Inflammatory macrophage (primary cell): ENCODE measurements at regions not wholly inside any gene's neighbourhood (a gene's known extent, or its start where the extent isn't known, plus 50 kb on each side); places are given as distances from the start of the nearest gene placed in this dataset.

Experiments used
- DNase-seq, 2 donors: peaks; one replicate each; pipeline ENCODE4 v3.0.0-alpha.2; 2020 to 2022

- DNase-seq: no peak
These were observed 128.3 kb downstream of the AACS start for GRCh38 chr12:125193376-125194152.

GRCh38 chr12:125194163-125194773 lies 129.0 kb downstream of the AACS start:
- no peak for DNase-seq

- no peak for DNase-seq
These were observed 129.8 kb downstream of the AACS start for GRCh38 chr12:125194987-125195386.

- DNase-seq: no peak
These were observed 132.1 kb downstream of the AACS start for GRCh38 chr12:125197326-125197725.

GRCh38 chr12:125198652-125199051 lies 133.4 kb downstream of the AACS start:
- no peak for DNase-seq

GRCh38 chr12:125201090-125201489 lies 135.9 kb downstream of the AACS start:
- DNase-seq: no peak

GRCh38 chr12:125201940-125202339 lies 136.7 kb downstream of the AACS start:
- no peak for DNase-seq

GRCh38 chr12:125202421-125202820 lies 137.2 kb downstream of the AACS start:
- peak; percentile 30 to 32 for DNase-seq

- DNase-seq: no peak
These were observed 138.0 kb downstream of the AACS start for GRCh38 chr12:125203145-125203765.

GRCh38 chr12:125205386-125205785 lies 140.2 kb downstream of the AACS start:
- DNase-seq: no peak

GRCh38 chr12:125206711-125207110 lies 141.5 kb downstream of the AACS start:
- DNase-seq: no peak

GRCh38 chr12:125208334-125208733 lies 143.1 kb downstream of the AACS start:
- no peak for DNase-seq

GRCh38 chr12:125208942-125209341 lies 143.7 kb downstream of the AACS start:
- no peak for DNase-seq

- no peak for DNase-seq
These were observed 145.0 kb downstream of the AACS start for GRCh38 chr12:125210104-125210755.

GRCh38 chr12:125211464-125211863 lies 146.2 kb downstream of the AACS start:
- DNase-seq: no peak

GRCh38 chr12:125214289-125214688 lies 149.1 kb downstream of the AACS start:
- DNase-seq: no peak

- DNase-seq: no peak
These were observed 151.5 kb downstream of the AACS start for GRCh38 chr12:125216756-125217155.

- DNase-seq: no peak
These were observed 152.1 kb downstream of the AACS start for GRCh38 chr12:125217308-125217707.

GRCh38 chr12:125218952-125219351 lies 153.7 kb downstream of the AACS start:
- peak; percentile 35 to 48 for DNase-seq

- DNase-seq: no peak
These were observed 155.4 kb downstream of the AACS start for GRCh38 chr12:125220404-125221273.

- DNase-seq: no peak
These were observed 156.4 kb downstream of the AACS start for GRCh38 chr12:125221602-125222001.

GRCh38 chr12:125222876-125223275 lies 157.6 kb downstream of the AACS start:
- peak; percentile 81 to 89 for DNase-seq
